GM23338 (cell line): ENCODE measurements at regions not wholly inside any gene's neighbourhood (a gene's known extent, or its start where the extent isn't known, plus 50 kb on each side); places are given as distances from the start of the nearest gene placed in this dataset.
"Not testable (repeated sequence)": the region's sequence is repeated elsewhere in the genome, so short reads cannot be mapped to it uniquely, and the experiment has no call there.

Source experiments
- ATAC-seq: fragments of 200-7000 bp; cut with Tn5 transposase; 3 replicates; pipeline ENCODE4 v1.9.1; 2020
- DNase-seq: peaks from one replicate; pipeline ENCODE4 v3.0.0-alpha.2; 2015; ENCODE audit warnings: low spot score
- H2AFZ ChIP-seq: fragments of 200-600 bp; sonication (generic); 2 replicates; pipeline ENCODE4 v1.8.0; 2016; ENCODE audit warnings: antibody characterized with exemption, mild to moderate bottlenecking, moderate library complexity
- H3F3A ChIP-seq: fragments of 200-600 bp; sonication (generic); replicated peaks from 2 replicates; pipeline ENCODE4 v1.8.0; 2017; ENCODE audit warnings: antibody characterized with exemption, mixed run types, low read depth
- H3K27ac ChIP-seq: fragments of 200-600 bp; sonication (generic); 2 replicates; pipeline ENCODE4 v1.6.1; 2016; ENCODE audit warnings: low read depth
- H3K27me3 ChIP-seq: fragments of 200-600 bp; sonication (generic); 2 replicates; pipeline ENCODE4 v1.8.0; 2016; ENCODE audit warnings: mild to moderate bottlenecking, mixed run types, moderate library complexity; ENCODE audit not compliant: insufficient read depth
- H3K36me3 ChIP-seq: fragments of 200-600 bp; sonication (generic); 2 replicates; pipeline ENCODE4 v1.8.0; 2016; ENCODE audit warnings: mild to moderate bottlenecking; ENCODE audit not compliant: insufficient read depth
- H3K4me1 ChIP-seq: fragments of 200-600 bp; sonication (generic); 2 replicates; pipeline ENCODE4 v1.8.0; 2016; ENCODE audit warnings: mild to moderate bottlenecking, moderate library complexity; ENCODE audit not compliant: insufficient read depth
- H3K4me2 ChIP-seq: fragments of 200-600 bp; sonication (generic); 2 replicates; pipeline ENCODE4 v1.7.1; 2017; ENCODE audit warnings: mixed run types
- H3K4me3 ChIP-seq: fragments of 200-600 bp; sonication (generic); 2 replicates; pipeline ENCODE4 v1.6.1; 2016; ENCODE audit warnings: mixed run types
- H3K79me2 ChIP-seq: fragments of 200-600 bp; sonication (generic); replicated peaks from 2 replicates; pipeline ENCODE4 v1.8.0; 2017; ENCODE audit warnings: mild to moderate bottlenecking; ENCODE audit not compliant: insufficient read depth
- H3K9me2 ChIP-seq: fragments of 200-600 bp; sonication (generic); 2 replicates; pipeline ENCODE4 v1.8.0; 2017; ENCODE audit not compliant: insufficient read depth
- H4K20me1 ChIP-seq: fragments of 200-600 bp; sonication (generic); replicated peaks from 2 replicates; pipeline ENCODE4 v1.8.0; 2017; ENCODE audit warnings: mild to moderate bottlenecking; ENCODE audit not compliant: insufficient read depth
- H3K27ac Mint-ChIP-seq: 2 replicates; pipeline ENCODE4 v1.8.0; 2020; ENCODE audit warnings: inconsistent platforms, mild to moderate bottlenecking, moderate library complexity, mixed read lengths
- H3K27me3 Mint-ChIP-seq: 3 replicates; pipeline ENCODE4 v1.8.0; 2022; ENCODE audit warnings: low read depth, mild to moderate bottlenecking, moderate library complexity, mixed read lengths, inconsistent platforms; ENCODE audit not compliant: insufficient read depth, poor library complexity
- H3K36me3 Mint-ChIP-seq: 3 replicates; pipeline ENCODE4 v1.8.0; 2021; ENCODE audit warnings: low read depth, mild to moderate bottlenecking, inconsistent platforms, moderate library complexity, mixed read lengths
- H3K4me1 Mint-ChIP-seq: 3 replicates; pipeline ENCODE4 v1.8.0; 2020; ENCODE audit warnings: mild to moderate bottlenecking, inconsistent platforms, mixed read lengths
- H3K4me3 Mint-ChIP-seq: 3 replicates; pipeline ENCODE4 v1.8.0; 2021; ENCODE audit warnings: moderate library complexity, mild to moderate bottlenecking, inconsistent platforms, mixed read lengths
- H3K9me3 Mint-ChIP-seq: 3 replicates; pipeline ENCODE4 v1.8.0; 2020; ENCODE audit warnings: moderate library complexity, mild to moderate bottlenecking, inconsistent platforms, mixed read lengths
- CREB1 ChIP-seq: fragments of 250-450 bp; sonication (Bioruptor Pico); IDR thresholded peaks from 2 replicates; pipeline ENCODE4 v1.5.0; 2020; ENCODE audit warnings: low read depth, mild to moderate bottlenecking, moderate library complexity
- ETS1 ChIP-seq: IDR thresholded peaks from 2 replicates; pipeline ENCODE4 v1.6.1; 2016; ENCODE audit warnings: antibody characterized with exemption
- EZH2 ChIP-seq: fragments of 200-600 bp; sonication (generic); IDR thresholded peaks from one replicate; pipeline ENCODE4 v1.8.0; 2017; ENCODE audit warnings: antibody characterized with exemption, mild to moderate bottlenecking, low read depth; ENCODE audit not compliant: unreplicated experiment
- EZH2phosphoT487 ChIP-seq: fragments of 200-600 bp; sonication (generic); IDR thresholded peaks from one replicate; pipeline ENCODE4 v1.8.1; 2018; ENCODE audit warnings: antibody characterized with exemption; ENCODE audit not compliant: unreplicated experiment
- JUNB ChIP-seq: IDR thresholded peaks from one replicate; pipeline ENCODE4 v1.6.1; 2016; ENCODE audit warnings: antibody characterized with exemption; ENCODE audit not compliant: unreplicated experiment
- NANOG ChIP-seq: IDR thresholded peaks from 2 replicates; pipeline ENCODE4 v1.6.1; 2016; ENCODE audit warnings: antibody characterized with exemption, borderline replicate concordance
- POLR2AphosphoS5 ChIP-seq: IDR thresholded peaks from 2 replicates; pipeline ENCODE4 v1.6.1; 2016; ENCODE audit warnings: antibody characterized with exemption, low read depth
- REST ChIP-seq: IDR thresholded peaks from one replicate; pipeline ENCODE4 v1.6.1; 2018; ENCODE audit warnings: antibody characterized with exemption; ENCODE audit not compliant: unreplicated experiment
- ZNF114 ChIP-seq: fragments of 250-450 bp; sonication (Bioruptor Pico); IDR thresholded peaks from 2 replicates; pipeline ENCODE4 v1.5.0; 2020; ENCODE audit warnings: mild to moderate bottlenecking, moderate library complexity
- ZNF331 ChIP-seq: fragments of 250-450 bp; sonication (Bioruptor Pico); IDR thresholded peaks from 2 replicates; pipeline ENCODE4 v1.5.0; 2020; ENCODE audit warnings: low read depth, mild to moderate bottlenecking, moderate library complexity

- no peaks in the 10 kb centered on the region for H3K27me3 ChIP-seq
- no peak for TF ChIP-seq ETS1
- no peak for TF ChIP-seq ZNF114 (CRISPR knock-in tag)
- no peak for TF ChIP-seq EZH2phosphoT487
- no peak for TF ChIP-seq CREB1 (CRISPR knock-in tag)
- TF ChIP-seq REST, result no peak
Measured at GRCh38 chr16:65739518-65739917, 617.7 kb upstream of the CDH11 start.

GRCh38 chr16:65737831-65738230 lies 616.0 kb upstream of the CDH11 start:
- no peak for ATAC-seq
- Histone ChIP-seq H3K4me1 (peaks cover 5% of the 10 kb centered on the region; the same call in 1 of the 2 replicates), H4K20me1 (no peaks in the 10 kb centered on the region), H3K9me2 (peaks cover 14% of the 10 kb centered on the region), H3K4me3 (no peak overlapping the region), H3K36me3 (no peaks in the 10 kb centered on the region), H3K27ac (no peak overlapping the region), H3K4me2 (no peak overlapping the region), H2AFZ (peak overlapping the region; percentile 40; the same call in 1 of the 2 replicates), H3K27me3 (no peaks in the 10 kb centered on the region), H3F3A (no peaks in the 10 kb centered on the region), H3K79me2 (no peaks in the 10 kb centered on the region)
- Mint-ChIP-seq H3K27ac (no peak overlapping the region), H3K27me3 (peaks cover 3% of the 10 kb centered on the region), H3K36me3 (no peaks in the 10 kb centered on the region; the same call in 2 of the 3 replicates), H3K9me3 (no peaks in the 10 kb centered on the region), H3K4me1 (peaks cover 4% of the 10 kb centered on the region; the same call in 2 of the 3 replicates), H3K4me3 (no peak overlapping the region)
- DNase-seq, result no peak
- TF ChIP-seq ZNF114 (CRISPR knock-in tag) (no peak), EZH2phosphoT487 (no peak), CREB1 (CRISPR knock-in tag) (no peak), EZH2 (no peak), POLR2AphosphoS5 (no peak), ZNF331 (CRISPR knock-in tag) (no peak), ETS1 (no peak), NANOG (no peak), JUNB (no peak)

More at GRCh38 chr16:65739518-65739917, 617.7 kb upstream of the CDH11 start:
- no peaks in the 10 kb centered on the region; the same call in 2 of the 3 replicates for H3K36me3 Mint-ChIP-seq
- Histone ChIP-seq H3K4me3 (no peak overlapping the region), H3K27ac (no peak overlapping the region), H2AFZ (no peak overlapping the region), H3K4me1 (peaks cover 5% of the 10 kb centered on the region; the same call in 1 of the 2 replicates), H3K9me2 (peaks cover 19% of the 10 kb centered on the region), H3K4me2 (no peak overlapping the region), H4K20me1 (no peaks in the 10 kb centered on the region), H3K36me3 (no peaks in the 10 kb centered on the region), H3F3A (no peaks in the 10 kb centered on the region), H3K79me2 (no peaks in the 10 kb centered on the region)
- ATAC-seq, result no peak
- H3K4me1 Mint-ChIP-seq, result peaks cover 4% of the 10 kb centered on the region; the same call in 2 of the 3 replicates
- DNase-seq, result no peak
- no peak overlapping the region for H3K27ac Mint-ChIP-seq
- no peaks in the 10 kb centered on the region for H3K9me3 Mint-ChIP-seq
- H3K27me3 Mint-ChIP-seq, result peaks cover 3% of the 10 kb centered on the region
- H3K4me3 Mint-ChIP-seq, result no peak overlapping the region

GRCh38 chr16:65735615-65736014 lies 613.8 kb upstream of the CDH11 start:
- not testable (repeated sequence) for H3K4me1 Mint-ChIP-seq, H4K20me1 ChIP-seq, H3K4me1 ChIP-seq, ATAC-seq, H3K4me3 Mint-ChIP-seq, H3K79me2 ChIP-seq, H3K27ac Mint-ChIP-seq, H3K4me3 ChIP-seq, H3K36me3 ChIP-seq, H2AFZ ChIP-seq, H3K27ac ChIP-seq, DNase-seq, H3F3A ChIP-seq, H3K27me3 ChIP-seq, H3K36me3 Mint-ChIP-seq, H3K4me2 ChIP-seq, H3K27me3 Mint-ChIP-seq, H3K9me3 Mint-ChIP-seq
- H3K9me2 ChIP-seq, result peaks cover 14% of the 10 kb centered on the region
